GM10266 (cell line): ENCODE measurements at regions not wholly inside any gene's neighbourhood (a gene's known extent, or its start where the extent isn't known, plus 50 kb on each side); places are given as distances from the start of the nearest gene placed in this dataset.

Experiments used
- DNase-seq: peaks from one replicate; pipeline ENCODE4 v3.0.0; 2012; ENCODE audit errors: extremely low spot score
- TF ChIP-seq, protein P1 (sequence below): IDR thresholded peaks from 2 replicates; pipeline ENCODE4 v1.5.1; 2012; ENCODE audit warnings: mild to moderate bottlenecking, low read depth; ENCODE audit not compliant: control insufficient read depth, insufficient read depth; ENCODE audit errors: missing control alignments

DNA sequence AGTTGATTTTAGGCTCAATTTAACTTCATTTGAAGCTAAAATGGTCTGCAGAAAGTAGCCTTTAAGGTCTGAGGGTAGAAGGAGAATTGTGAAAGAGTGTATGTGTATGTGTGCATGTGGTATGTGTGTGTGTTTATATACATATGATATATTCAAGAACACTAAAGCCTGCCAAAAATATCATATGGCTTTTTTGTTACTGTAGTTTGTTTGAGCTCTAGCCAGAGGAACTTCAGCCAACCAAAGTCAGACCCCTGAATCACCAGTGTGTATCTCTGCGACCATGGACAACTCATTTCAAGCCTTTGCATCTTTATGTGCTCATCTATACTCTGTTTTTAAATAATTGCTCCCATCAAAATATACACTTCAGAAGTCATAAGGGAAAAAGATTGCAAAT is 58.4 kb upstream of the HDAC9 start:
- DNase-seq: no peak
- TF ChIP-seq, protein P1, sequence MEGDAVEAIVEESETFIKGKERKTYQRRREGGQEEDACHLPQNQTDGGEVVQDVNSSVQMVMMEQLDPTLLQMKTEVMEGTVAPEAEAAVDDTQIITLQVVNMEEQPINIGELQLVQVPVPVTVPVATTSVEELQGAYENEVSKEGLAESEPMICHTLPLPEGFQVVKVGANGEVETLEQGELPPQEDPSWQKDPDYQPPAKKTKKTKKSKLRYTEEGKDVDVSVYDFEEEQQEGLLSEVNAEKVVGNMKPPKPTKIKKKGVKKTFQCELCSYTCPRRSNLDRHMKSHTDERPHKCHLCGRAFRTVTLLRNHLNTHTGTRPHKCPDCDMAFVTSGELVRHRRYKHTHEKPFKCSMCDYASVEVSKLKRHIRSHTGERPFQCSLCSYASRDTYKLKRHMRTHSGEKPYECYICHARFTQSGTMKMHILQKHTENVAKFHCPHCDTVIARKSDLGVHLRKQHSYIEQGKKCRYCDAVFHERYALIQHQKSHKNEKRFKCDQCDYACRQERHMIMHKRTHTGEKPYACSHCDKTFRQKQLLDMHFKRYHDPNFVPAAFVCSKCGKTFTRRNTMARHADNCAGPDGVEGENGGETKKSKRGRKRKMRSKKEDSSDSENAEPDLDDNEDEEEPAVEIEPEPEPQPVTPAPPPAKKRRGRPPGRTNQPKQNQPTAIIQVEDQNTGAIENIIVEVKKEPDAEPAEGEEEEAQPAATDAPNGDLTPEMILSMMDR: no peak

DNA sequence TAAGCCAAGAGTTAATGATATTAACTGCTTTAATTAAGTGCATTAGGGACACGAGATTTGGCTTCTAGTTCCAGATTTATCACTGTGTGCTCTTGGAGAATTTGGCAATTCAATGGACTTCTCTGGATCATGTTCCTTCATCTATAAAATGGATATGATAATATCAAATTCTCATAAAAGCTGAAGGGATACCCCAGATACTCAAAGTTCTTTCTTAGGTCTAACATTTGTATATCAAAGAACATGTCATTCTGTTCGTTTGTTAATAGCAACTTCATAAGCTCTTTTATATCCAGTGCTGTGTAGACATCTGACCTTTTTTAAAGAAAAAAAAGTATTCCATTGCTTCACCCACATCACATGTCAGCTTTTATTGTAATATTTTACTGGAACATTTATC is 54.6 kb upstream of the HDAC9 start:
- no peak for DNase-seq
- TF ChIP-seq, protein P1: no peak

DNA sequence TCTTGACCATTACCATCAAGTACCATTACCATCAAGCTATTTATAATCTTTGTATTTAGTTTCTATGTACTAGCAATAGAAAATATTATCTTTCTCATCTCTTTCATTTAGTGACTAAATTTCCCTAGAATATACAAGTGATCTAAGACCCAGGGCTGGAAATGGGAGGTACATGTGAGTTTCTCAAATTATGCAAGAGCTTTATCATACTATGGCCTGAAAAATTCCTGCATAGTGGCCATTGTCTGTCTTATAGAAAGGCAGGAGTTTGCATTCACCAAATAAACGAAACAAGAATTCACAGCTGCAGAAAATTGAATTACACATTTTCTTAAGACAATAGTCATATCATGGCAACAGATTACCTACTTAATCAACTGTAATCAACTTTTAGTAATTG is 50.7 kb upstream of the HDAC9 start:
- TF ChIP-seq, protein P1: no peak
- DNase-seq: no peak

DNA sequence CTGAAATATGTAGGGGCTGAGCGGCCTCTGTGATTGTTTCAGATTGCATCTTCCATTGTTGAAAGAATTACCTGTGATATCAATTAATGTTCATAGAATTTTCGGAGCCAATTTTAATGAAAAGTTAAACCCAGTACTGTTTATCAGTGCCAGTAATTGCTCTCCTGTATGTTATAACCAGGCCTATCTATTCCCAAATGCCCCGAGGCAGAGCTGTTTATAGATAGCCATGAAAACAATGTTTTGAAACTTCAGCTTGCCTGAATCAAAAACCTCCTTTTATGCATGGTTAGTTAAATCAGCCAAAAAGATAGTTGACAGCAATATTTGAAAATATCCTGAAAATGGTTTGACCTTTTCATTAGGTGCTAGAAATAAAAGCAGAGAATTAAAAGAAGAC is 50.1 kb upstream of the HDAC9 start:
- TF ChIP-seq, protein P1: no peak
- DNase-seq: no peak
